HG03354 (cell line): ENCODE measurements at regions not wholly inside any gene's neighbourhood (a gene's known extent, or its start where the extent isn't known, plus 50 kb on each side); places are given as distances from the start of the nearest gene placed in this dataset.

Experiments
- ATAC-seq: cut with Tn5 transposase; IDR thresholded peaks from one replicate; pipeline ENCODE4 v1.9.1; 2021; ENCODE audit warnings: mild to moderate bottlenecking; ENCODE audit not compliant: unreplicated experiment, poor library complexity, severe bottlenecking

- no peak for ATAC-seq
Measured at GRCh38 chr5:163363389-163363788, 74.0 kb upstream of the CCNG1 start.

GRCh38 chr5:163366757-163367156 lies 70.6 kb upstream of the CCNG1 start:
- ATAC-seq = no peak

DNA sequence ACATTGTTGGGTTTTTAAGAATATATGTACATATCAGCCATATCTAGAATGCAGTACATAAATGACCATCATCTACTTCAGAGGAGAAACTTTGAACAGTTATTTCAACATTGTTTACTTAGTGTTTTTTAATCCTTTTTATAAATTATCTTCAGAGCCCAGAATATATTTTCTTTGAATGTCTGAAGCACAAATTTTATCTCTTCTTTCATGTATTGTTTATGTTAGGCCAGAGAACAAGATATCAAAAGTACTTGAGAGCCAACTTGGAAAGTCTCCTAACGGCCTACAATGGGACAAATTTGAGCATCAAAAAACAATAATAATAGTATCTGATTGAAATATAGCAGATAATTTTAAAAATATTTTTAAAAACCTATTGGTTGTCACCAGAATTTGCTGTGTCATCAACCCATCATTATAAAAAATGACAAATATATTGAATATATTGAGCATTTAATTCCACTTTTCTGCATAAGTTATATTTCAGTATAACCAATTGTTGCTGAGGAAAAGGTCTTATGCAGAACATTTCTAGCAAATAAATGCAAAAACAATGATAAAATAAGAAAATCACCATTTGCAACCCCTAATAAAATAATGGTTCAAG lies 67.5 kb upstream of the CCNG1 start:
- no peak for ATAC-seq

DNA sequence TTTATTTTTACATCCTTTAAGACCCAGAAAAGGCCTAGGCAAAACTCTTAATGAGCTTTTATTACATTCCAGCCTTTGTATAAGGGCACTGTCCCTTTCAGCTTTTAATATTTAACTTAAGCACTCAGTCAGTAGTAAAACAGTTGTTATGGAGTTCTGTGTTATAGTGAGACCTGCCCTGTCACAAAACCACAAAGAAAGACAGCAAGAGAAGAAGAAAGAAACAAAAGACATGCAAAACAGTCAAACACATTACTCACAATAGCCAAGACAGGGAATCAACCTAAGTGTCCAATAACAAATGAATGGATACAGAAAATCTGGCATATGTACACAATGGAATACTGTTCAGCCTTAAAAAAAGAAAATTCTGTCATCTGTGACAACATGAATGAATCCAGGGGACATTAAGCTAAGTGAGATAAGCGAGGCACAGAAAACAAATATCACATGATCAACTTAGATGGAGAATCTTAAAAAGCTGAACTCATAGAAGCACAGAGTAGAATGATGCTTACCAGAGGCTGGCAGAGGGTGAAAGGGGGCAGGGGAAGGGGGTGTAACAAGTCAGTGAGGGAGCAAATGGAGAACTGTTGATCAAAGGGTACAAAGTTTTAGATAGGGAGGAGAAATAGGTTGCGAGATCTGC lies 63.8 kb upstream of the CCNG1 start:
- ATAC-seq = no peak

- ATAC-seq = no peak
Measured at GRCh38 chr5:163377982-163378381, 59.4 kb upstream of the CCNG1 start.

- no peak for ATAC-seq
Measured at GRCh38 chr5:163379298-163380155, 57.9 kb upstream of the CCNG1 start.

GRCh38 chr5:163381832-163382231 lies 55.6 kb upstream of the CCNG1 start:
- ATAC-seq = no peak

DNA sequence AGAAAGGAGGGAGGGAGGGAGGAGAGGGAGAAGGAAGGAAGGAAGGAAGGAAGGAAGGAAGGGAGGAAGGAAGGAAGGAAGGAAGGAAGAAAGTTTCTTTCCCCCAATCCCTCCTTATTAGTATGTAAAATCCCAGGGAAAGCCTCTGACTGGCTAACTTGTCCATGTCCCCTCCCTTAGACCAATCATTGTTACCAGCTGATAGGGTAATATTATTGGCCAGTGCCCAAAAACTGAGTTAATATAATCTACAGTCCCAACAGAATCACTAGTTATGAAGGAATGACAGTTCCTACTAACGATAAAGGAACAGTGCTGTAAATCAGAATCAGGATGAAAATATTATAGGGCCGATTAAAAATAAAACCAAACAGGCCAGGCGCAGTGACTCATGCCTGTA lies 53.6 kb upstream of the CCNG1 start:
- no peak for ATAC-seq

GRCh38 chr5:163384669-163385068 lies 52.7 kb upstream of the CCNG1 start:
- no peak for ATAC-seq

DNA sequence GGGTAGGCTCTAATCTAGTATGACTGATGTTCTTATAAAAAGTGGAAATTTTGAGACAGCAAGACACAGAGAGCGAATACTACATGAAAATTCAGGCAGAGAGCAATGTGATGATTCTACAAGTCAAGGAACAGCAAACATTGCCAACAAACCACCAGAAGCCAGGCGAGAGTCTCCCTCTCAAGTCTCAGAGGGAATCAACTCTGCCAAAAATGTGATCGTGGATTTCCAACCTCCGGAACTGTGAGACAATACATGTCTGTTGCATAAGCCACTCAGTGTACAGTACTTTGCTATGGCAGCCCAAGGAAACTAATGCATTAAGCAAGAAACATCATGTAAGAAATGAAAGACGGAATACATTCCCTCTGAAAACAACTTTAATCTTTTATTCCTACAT lies 52.1 kb upstream of the CCNG1 start:
- no peak for ATAC-seq

DNA sequence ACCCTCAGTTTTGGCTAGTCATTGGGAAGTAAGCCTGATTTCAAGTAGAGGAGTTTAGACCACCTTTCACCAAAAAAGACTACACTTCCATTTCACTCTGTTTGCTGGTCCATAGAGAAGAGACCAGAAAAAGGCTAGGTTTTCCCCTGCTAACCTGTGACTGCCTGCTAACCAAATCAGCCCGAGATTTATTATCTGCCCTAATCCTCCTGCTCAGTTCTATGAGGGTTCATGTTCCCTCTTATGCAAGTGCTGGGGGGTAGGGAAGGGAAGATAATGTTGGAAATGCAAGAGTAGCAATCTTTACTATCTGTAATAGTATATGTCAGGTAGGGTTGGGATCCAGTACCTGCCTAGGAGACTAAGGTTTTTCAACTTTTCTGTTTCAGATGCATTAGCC lies 51.6 kb upstream of the CCNG1 start:
- ATAC-seq = no peak

DNA sequence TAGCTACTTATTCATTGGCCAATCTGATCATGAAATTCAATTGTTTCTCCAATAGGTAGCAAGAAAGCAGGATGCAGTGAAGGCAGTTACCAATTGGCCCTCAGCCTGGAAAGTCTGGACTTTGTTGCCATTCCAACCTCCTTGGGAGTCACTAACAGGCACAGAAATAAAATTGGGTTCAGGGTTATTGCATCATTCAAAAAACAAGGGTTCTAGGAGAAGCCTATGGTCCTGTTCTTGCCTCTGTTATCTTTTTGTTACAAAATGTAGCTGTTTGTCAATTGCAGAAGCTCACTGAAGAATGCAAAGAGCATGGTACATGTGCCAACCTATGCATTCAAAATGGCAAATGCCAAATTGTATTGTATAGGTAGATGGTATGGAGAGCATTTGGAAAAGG lies 51.0 kb upstream of the CCNG1 start:
- no peak for ATAC-seq

DNA sequence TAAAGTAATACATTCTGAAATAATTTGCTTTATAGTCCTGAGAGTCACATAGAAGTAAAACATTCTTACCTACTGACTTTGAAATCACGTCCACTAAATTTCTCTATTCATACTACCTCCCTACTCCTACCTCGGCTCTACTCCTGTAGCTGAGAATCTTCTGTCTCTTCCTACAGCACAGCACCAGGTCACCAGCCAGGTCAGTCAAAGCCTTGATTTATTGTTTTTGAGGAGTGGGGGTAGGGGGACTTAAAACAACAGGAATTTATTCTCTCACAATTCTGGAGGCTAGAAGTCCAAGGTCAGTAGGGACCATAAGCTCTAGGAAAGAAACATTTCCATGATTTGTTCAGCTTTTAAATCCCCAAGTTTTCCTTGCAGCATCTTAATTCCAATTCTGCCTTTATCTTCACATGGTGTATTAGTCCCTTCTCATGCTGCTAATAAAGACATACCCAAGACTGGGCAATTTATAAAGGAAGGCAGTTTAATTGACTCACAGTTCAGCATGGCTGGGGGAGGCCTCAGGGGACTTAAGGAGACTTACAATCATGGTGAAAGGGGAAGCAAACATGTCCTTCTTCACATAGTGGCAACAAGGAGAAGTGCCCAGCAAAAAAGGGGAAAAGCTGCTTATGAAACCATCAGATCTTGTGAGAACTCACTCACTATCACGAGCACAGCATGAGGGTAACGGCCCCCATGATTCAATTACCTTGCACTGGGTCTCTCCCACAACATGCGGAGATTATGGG lies 49.6 kb upstream of the CCNG1 start:
- no peak for ATAC-seq
